ENCODE measurements at regions not wholly inside any gene's neighbourhood (a gene's known extent, or its start where the extent isn't known, plus 50 kb on each side); places are given as distances from the start of the nearest gene placed in this dataset.

DNA sequence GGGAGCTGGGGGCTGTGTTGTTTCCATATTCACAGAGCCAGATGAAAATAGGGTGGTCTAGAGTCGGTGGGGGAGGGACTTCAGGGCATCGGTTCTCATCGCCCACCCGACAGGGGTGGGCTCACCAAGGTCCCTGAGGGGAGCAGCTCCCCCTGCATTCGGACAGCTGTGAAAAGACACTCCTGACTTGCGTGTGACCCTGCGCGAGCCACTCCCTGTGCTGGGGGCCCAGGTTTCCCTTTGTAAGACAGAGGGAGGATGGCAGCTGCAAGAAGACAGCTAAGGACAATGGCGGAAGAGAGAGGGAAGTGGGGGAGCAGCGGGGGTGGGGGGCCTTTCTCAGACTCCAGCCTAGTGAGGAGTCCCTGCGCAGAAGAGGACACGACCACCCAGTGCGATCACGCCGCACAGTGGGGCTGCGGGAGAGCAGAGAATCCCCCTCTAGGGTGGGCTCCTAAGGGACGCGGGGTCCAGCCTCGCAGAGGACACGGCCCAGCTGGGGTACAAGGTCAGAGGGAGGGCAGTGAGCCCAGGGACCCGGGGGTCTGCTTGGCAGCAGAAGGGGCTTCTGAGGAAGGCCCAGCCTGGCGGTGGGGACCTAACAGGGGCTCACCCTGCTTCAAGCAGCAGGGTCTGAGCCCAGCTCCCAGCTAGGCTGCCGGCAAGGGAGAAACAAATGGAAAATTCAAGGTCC lies 326.9 kb upstream of the DIO3 start:
- CTCF ChIA-PET: interaction anchor here (0.6 to 1.6 kb wide), 7 partner anchors 39 to 589 kb away, joined by 3 to 19 read pairs (median 7); no protein-coding TSS in a partner anchor

DNA sequence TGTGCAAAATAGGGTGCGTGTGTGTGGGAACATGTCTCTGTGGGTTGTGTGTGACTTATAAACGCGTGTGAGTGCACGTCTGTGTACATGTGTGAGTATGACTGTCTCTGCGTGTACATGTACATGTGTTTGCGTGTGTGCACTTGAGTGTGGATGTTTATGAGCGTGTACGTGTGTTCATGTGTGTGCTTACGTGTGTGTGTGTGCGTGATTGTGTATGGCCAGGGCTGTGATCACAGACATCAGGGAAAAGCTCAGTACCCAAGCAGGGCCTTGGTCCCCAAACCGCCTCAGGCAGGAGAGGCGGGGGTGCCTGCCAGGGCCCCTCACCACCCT lies 326.3 kb upstream of the DIO3 start:
- ChIA-PET CTCF (interaction anchor here (0.6 to 1.6 kb wide), 7 partner anchors 39 to 589 kb away, joined by 3 to 19 read pairs (median 7); no protein-coding TSS in a partner anchor), RAD21 (ENCODE audit: low non-redundant PET in 1 of 2, low total read pairs in 2 of 2, uncharacterized antibody in 2 of 2, unreplicated experiment in 2 of 2) (interaction anchor here (0.7 to 1.4 kb wide), 6 partner anchors 329 to 542 kb away, joined by 3 to 6 read pairs (median 4); no protein-coding TSS in a partner anchor), POLR2A (no interaction called here)
- ATAC-seq (peak; percentile 11; the same call in 1 of the 2 replicates), DNase-seq (ENCODE audit: low read depth, low spot score) (no peak)
- no peaks in the 10 kb centered on the region for H3K79me2 ChIP-seq (ENCODE audit: insufficient read depth, low read length)
- H3K27ac ChIP-seq (ENCODE audit: low read depth, low read length): no peak overlapping the region
- H3K9me2 ChIP-seq (ENCODE audit: insufficient read depth): no peaks in the 10 kb centered on the region
- H3K36me3 ChIP-seq (ENCODE audit: control insufficient read depth in 1 of 2, insufficient read depth in 2 of 2, low read length in 2 of 2): no peaks in the 10 kb centered on the region
- H3K9ac ChIP-seq (ENCODE audit: low read length): no peak overlapping the region
- no peaks in the 10 kb centered on the region for H4K20me1 ChIP-seq (ENCODE audit: insufficient read depth)
- no peak overlapping the region for H3K4me2 ChIP-seq (ENCODE audit: low read length)
- intact Hi-C loops (cut with micrococcal nuclease): loop anchor here (1.0 to 10.0 kb wide), 7 partner anchors 329 to 850 kb away; no protein-coding TSS in a partner anchor
- H3K27me3 ChIP-seq (ENCODE audit: insufficient read depth, low read length): no peaks in the 10 kb centered on the region
- no peak overlapping the region for H3K4me3 ChIP-seq (replicated peaks in 1 of 2; ENCODE audit: low read depth in 1 of 2, low read length in 2 of 2)
- no peaks in the 10 kb centered on the region for H3K4me1 ChIP-seq (ENCODE audit: control insufficient read depth in 1 of 2, insufficient read depth in 2 of 2, low read length in 2 of 2)
- BruUV-seq (replicated peaks): no TSS peak
- no peaks in the 10 kb centered on the region for H3K9me3 ChIP-seq (ENCODE audit: control insufficient read depth in 1 of 2, insufficient read depth in 1 of 2, low read depth in 1 of 2, low read length in 2 of 2)
- H2AFZ ChIP-seq (ENCODE audit: low read depth, low read length, poor library complexity, severe bottlenecking): no peak overlapping the region
- no peak for TF ChIP-seq CEBPB (IDR thresholded peaks at IDR 0.05; ENCODE audit: low read depth)
- TF ChIP-seq ZFX (IDR thresholded peaks at IDR 0.05): no peak
- no peak for TF ChIP-seq POLR2AphosphoS5 (IDR thresholded peaks at IDR 0.05; ENCODE audit: low read depth, low read length)
- TF ChIP-seq, protein P1, sequence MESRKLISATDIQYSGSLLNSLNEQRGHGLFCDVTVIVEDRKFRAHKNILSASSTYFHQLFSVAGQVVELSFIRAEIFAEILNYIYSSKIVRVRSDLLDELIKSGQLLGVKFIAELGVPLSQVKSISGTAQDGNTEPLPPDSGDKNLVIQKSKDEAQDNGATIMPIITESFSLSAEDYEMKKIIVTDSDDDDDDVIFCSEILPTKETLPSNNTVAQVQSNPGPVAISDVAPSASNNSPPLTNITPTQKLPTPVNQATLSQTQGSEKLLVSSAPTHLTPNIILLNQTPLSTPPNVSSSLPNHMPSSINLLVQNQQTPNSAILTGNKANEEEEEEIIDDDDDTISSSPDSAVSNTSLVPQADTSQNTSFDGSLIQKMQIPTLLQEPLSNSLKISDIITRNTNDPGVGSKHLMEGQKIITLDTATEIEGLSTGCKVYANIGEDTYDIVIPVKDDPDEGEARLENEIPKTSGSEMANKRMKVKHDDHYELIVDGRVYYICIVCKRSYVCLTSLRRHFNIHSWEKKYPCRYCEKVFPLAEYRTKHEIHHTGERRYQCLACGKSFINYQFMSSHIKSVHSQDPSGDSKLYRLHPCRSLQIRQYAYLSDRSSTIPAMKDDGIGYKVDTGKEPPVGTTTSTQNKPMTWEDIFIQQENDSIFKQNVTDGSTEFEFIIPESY (IDR thresholded peaks at IDR 0.05; ENCODE audit: extremely low read depth, insufficient replicate concordance, low read length): no peak
- no peak for TF ChIP-seq JUND (IDR thresholded peaks at IDR 0.05)
- TF ChIP-seq TCF7L2 (IDR thresholded peaks at IDR 0.05; ENCODE audit: borderline replicate concordance, extremely low read depth, insufficient read depth, insufficient read length): no peak
- TF ChIP-seq POLR2A (IDR thresholded peaks at IDR 0.05; ENCODE audit: borderline replicate concordance, extremely low read depth, insufficient read depth, insufficient read length): no peak
- no peak for TF ChIP-seq FOSL1 (IDR thresholded peaks at IDR 0.05; ENCODE audit: low read depth)
- no peak for TF ChIP-seq ELF1 (IDR thresholded peaks at IDR 0.05; ENCODE audit: borderline replicate concordance, low read depth)
- TF ChIP-seq SP1 (IDR thresholded peaks at IDR 0.05; ENCODE audit: low read depth): no peak
- TF ChIP-seq, protein P2, sequence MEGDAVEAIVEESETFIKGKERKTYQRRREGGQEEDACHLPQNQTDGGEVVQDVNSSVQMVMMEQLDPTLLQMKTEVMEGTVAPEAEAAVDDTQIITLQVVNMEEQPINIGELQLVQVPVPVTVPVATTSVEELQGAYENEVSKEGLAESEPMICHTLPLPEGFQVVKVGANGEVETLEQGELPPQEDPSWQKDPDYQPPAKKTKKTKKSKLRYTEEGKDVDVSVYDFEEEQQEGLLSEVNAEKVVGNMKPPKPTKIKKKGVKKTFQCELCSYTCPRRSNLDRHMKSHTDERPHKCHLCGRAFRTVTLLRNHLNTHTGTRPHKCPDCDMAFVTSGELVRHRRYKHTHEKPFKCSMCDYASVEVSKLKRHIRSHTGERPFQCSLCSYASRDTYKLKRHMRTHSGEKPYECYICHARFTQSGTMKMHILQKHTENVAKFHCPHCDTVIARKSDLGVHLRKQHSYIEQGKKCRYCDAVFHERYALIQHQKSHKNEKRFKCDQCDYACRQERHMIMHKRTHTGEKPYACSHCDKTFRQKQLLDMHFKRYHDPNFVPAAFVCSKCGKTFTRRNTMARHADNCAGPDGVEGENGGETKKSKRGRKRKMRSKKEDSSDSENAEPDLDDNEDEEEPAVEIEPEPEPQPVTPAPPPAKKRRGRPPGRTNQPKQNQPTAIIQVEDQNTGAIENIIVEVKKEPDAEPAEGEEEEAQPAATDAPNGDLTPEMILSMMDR (IDR thresholded peaks at IDR 0.05 in 2 of 3, conservative IDR thresholded peaks at IDR 0.05 in 1 of 3; ENCODE audit: borderline replicate concordance in 1 of 3, insufficient read depth in 1 of 3, low read depth in 2 of 3, low read length in 2 of 3): no peak
- no peak for TF ChIP-seq YY1 (IDR thresholded peaks at IDR 0.05; ENCODE audit: extremely low read depth, insufficient replicate concordance, low read depth, low read length)
- TF ChIP-seq, protein P3, sequence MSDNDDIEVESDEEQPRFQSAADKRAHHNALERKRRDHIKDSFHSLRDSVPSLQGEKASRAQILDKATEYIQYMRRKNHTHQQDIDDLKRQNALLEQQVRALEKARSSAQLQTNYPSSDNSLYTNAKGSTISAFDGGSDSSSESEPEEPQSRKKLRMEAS (IDR thresholded peaks at IDR 0.05): no peak
- no peak for TF ChIP-seq RAD21 (IDR thresholded peaks at IDR 0.05; ENCODE audit: low read depth)
- no peak for TF ChIP-seq EZH2phosphoT487 (IDR thresholded peaks at IDR 0.05; ENCODE audit: borderline replicate concordance)
- TF ChIP-seq SRF (IDR thresholded peaks at IDR 0.05; ENCODE audit: low read depth): no peak

More for the DNA sequence above, 326.9 kb upstream of the DIO3 start:
- Histone ChIP-seq H3K9ac (ENCODE audit: low read length) (no peak overlapping the region), H2AFZ (ENCODE audit: low read depth, low read length, poor library complexity, severe bottlenecking) (no peak overlapping the region), H3K79me2 (ENCODE audit: insufficient read depth, low read length) (no peaks in the 10 kb centered on the region), H3K36me3 (ENCODE audit: control insufficient read depth in 1 of 2, insufficient read depth in 2 of 2, low read length in 2 of 2) (no peaks in the 10 kb centered on the region), H3K4me3 (replicated peaks in 1 of 2; ENCODE audit: low read depth in 1 of 2, low read length in 2 of 2) (no peak overlapping the region), H3K4me2 (ENCODE audit: low read length) (no peak overlapping the region), H3K9me2 (ENCODE audit: insufficient read depth) (no peaks in the 10 kb centered on the region), H3K9me3 (ENCODE audit: control insufficient read depth in 1 of 2, insufficient read depth in 1 of 2, low read depth in 1 of 2, low read length in 2 of 2) (no peaks in the 10 kb centered on the region), H4K20me1 (ENCODE audit: insufficient read depth) (no peaks in the 10 kb centered on the region), H3K4me1 (ENCODE audit: control insufficient read depth in 1 of 2, insufficient read depth in 2 of 2, low read length in 2 of 2) (no peaks in the 10 kb centered on the region), H3K27me3 (ENCODE audit: insufficient read depth, low read length) (no peaks in the 10 kb centered on the region), H3K27ac (ENCODE audit: low read depth, low read length) (no peak overlapping the region)
- ChIA-PET RAD21 (ENCODE audit: low non-redundant PET in 1 of 2, low total read pairs in 2 of 2, uncharacterized antibody in 2 of 2, unreplicated experiment in 2 of 2) (interaction anchor here (0.7 to 1.4 kb wide), 4 partner anchors 328 to 332 kb away, joined by 3 to 6 read pairs (median 5); no protein-coding TSS in a partner anchor), POLR2A (no interaction called here)
- ATAC-seq (no peak), DNase-seq (ENCODE audit: low read depth, low spot score) (no peak)
- intact Hi-C loops (cut with micrococcal nuclease): loop anchor here (2.0 to 10.0 kb wide), 3 partner anchors 394 to 850 kb away; no protein-coding TSS in a partner anchor
- no TSS peak for BruUV-seq (replicated peaks)
- no peak for TF ChIP-seq FOSL1 (IDR thresholded peaks at IDR 0.05; ENCODE audit: low read depth)
